ENCODE measurements at regions not wholly inside any gene's neighbourhood (a gene's known extent, or its start where the extent isn't known, plus 50 kb on each side); places are given as distances from the start of the nearest gene placed in this dataset.
A peak's percentile ranks its signal among the peaks of the same experiment; 100 is the strongest.

DNA sequence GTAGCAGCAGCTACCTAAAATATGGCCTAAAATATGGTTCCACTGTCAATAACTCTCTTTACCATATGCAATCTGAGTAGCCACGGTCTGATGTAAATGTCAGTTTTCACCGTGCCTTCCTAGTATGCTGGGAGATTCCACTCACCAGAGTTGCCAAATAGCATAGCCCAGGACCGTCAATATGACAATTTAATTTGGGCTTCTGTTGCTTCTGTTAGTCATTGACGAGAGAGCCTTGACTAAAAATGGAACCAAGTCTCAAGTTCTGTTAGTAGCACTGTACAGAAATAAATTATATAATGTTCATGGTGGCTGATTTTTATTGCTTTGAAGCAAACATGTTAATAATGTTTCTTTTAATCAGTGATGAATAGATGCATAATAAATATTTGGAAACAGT lies 348.4 kb downstream of the BCAT1 start:
- no peaks in the 10 kb centered on the region for H3K27me3 Mint-ChIP-seq
- peaks cover 44 to 47% of the 10 kb centered on the region in 2 donors for H3K4me1 ChIP-seq (ENCODE audit: control insufficient read depth in 2 of 2, insufficient read depth in 2 of 2, low read length in 2 of 2)
- H3K4me2 ChIP-seq (replicated peaks; ENCODE audit: low read depth, low read length, poor library complexity, severe bottlenecking): peak overlapping the region; percentile 57
- H3K79me2 ChIP-seq (ENCODE audit: control insufficient read depth, insufficient read depth, low read length): no peaks in the 10 kb centered on the region
- intact Hi-C loops (cut with micrococcal nuclease): loop anchor here (10.0 kb wide), 1 partner anchor 104 kb away; no protein-coding TSS in a partner anchor
- DNase-seq: no peak
- WGBS (ENCODE audit: insufficient coverage): 6% methylated on average over 2 of the region's 4 CpGs
- peak overlapping the region; percentile 55 for H3K4me3 Mint-ChIP-seq
- H3K9me3 ChIP-seq (ENCODE audit: control extremely low read depth in 1 of 3, control insufficient read depth in 2 of 3, insufficient read depth in 1 of 3, low read length in 2 of 3): peaks cover 0 to 5% (median 0%) of the 10 kb centered on the region in 3 donors
- POLR2A ChIA-PET: no interaction called here
- peak overlapping the region in 1 of 2 donors; percentile 7 for H3K27ac ChIP-seq (ENCODE audit: low read length in 2 of 2)
- H3K9ac ChIP-seq (ENCODE audit: low read length): peak overlapping the region; percentile 0
- H3K27ac Mint-ChIP-seq: no peak overlapping the region
- CTCF ChIA-PET: no interaction called here
- H2AFZ ChIP-seq (ENCODE audit: insufficient read depth, low read depth, low read length, poor library complexity, severe bottlenecking): no peak overlapping the region
- TF ChIP-seq, protein P1, sequence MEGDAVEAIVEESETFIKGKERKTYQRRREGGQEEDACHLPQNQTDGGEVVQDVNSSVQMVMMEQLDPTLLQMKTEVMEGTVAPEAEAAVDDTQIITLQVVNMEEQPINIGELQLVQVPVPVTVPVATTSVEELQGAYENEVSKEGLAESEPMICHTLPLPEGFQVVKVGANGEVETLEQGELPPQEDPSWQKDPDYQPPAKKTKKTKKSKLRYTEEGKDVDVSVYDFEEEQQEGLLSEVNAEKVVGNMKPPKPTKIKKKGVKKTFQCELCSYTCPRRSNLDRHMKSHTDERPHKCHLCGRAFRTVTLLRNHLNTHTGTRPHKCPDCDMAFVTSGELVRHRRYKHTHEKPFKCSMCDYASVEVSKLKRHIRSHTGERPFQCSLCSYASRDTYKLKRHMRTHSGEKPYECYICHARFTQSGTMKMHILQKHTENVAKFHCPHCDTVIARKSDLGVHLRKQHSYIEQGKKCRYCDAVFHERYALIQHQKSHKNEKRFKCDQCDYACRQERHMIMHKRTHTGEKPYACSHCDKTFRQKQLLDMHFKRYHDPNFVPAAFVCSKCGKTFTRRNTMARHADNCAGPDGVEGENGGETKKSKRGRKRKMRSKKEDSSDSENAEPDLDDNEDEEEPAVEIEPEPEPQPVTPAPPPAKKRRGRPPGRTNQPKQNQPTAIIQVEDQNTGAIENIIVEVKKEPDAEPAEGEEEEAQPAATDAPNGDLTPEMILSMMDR (IDR thresholded peaks at IDR 0.05): no peak
- TF ChIP-seq EZH2 (IDR thresholded peaks at IDR 0.05; ENCODE audit: borderline replicate concordance, insufficient read depth, low read depth, low read length, poor library complexity, severe bottlenecking): no peak
- H4K20me1 ChIP-seq (ENCODE audit: control insufficient read depth, insufficient read depth, low read length, poor library complexity, severe bottlenecking): no peaks in the 10 kb centered on the region
- H3K36me3 ChIP-seq (replicated peaks in 1 of 2; ENCODE audit: control extremely low read depth in 1 of 2, control insufficient read depth in 1 of 2, extremely low read depth in 1 of 2, insufficient read depth in 2 of 2, low read length in 1 of 2): no peaks in the 10 kb centered on the region
- peaks cover 42% of the 10 kb centered on the region for H3K4me1 Mint-ChIP-seq
- H3K9me3 Mint-ChIP-seq (ENCODE audit: insufficient read depth): peaks cover 2% of the 10 kb centered on the region
- H3K27me3 ChIP-seq (replicated peaks in 1 of 4; ENCODE audit: control extremely low read depth in 1 of 4, control insufficient read depth in 3 of 4, insufficient read depth in 4 of 4, low read length in 3 of 4): no peaks in the 10 kb centered on the region
- no peak overlapping the region for H3K4me3 ChIP-seq (ENCODE audit: control extremely low read depth in 1 of 5, extremely low read depth in 1 of 5, insufficient read depth in 1 of 5, low read depth in 2 of 5, low read length in 4 of 5)
- no peak for ATAC-seq (ENCODE audit: low read depth)

DNA sequence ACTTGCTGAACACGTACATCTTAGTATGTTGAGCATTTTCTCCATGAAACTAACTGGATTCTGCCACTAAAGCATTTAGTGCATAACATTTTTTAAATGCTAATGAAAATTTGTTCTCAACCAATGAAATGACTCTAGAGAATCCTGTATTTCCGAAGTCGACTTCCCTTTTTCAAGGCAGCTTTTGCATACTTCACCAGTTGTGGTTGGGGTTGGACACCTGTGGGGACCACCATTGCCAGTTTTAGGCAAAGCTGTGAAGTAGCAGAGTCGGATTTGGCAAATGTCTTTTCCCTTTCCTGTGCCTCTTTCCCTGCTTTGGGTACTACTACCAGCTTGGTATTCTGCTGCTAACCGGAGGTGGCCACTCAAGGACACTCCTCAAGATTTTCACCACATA lies 349.2 kb downstream of the BCAT1 start:
- H3K9me3 ChIP-seq (ENCODE audit: control extremely low read depth in 1 of 3, control insufficient read depth in 2 of 3, insufficient read depth in 1 of 3, low read length in 2 of 3): peaks cover 0 to 5% (median 0%) of the 10 kb centered on the region in 3 donors
- CTCF ChIA-PET: interaction anchor here (1.2 kb wide), 1 partner anchor 37 kb away, joined by 3 read pairs; no protein-coding TSS in a partner anchor
- no peak for TF ChIP-seq EZH2 (IDR thresholded peaks at IDR 0.05; ENCODE audit: borderline replicate concordance, insufficient read depth, low read depth, low read length, poor library complexity, severe bottlenecking)
- TF ChIP-seq, protein P1 (IDR thresholded peaks at IDR 0.05): no peak
- H3K27ac ChIP-seq (ENCODE audit: low read length in 2 of 2): peak overlapping the region in 1 of 2 donors; percentile 30
- peak overlapping the region; percentile 57 for H3K4me2 ChIP-seq (replicated peaks; ENCODE audit: low read depth, low read length, poor library complexity, severe bottlenecking)
- intact Hi-C loops (cut with micrococcal nuclease): loop anchor here (5.0 to 10.0 kb wide), 6 partner anchors 37 to 238 kb away; no protein-coding TSS in a partner anchor
- DNase-seq: peak; percentile 56
- ATAC-seq (ENCODE audit: low read depth): peak; percentile 49
- no peaks in the 10 kb centered on the region for H4K20me1 ChIP-seq (ENCODE audit: control insufficient read depth, insufficient read depth, low read length, poor library complexity, severe bottlenecking)
- no peak overlapping the region for H2AFZ ChIP-seq (ENCODE audit: insufficient read depth, low read depth, low read length, poor library complexity, severe bottlenecking)
- H3K27ac Mint-ChIP-seq: no peak overlapping the region
- no peaks in the 10 kb centered on the region for H3K27me3 Mint-ChIP-seq
- POLR2A ChIA-PET: no interaction called here
- no peaks in the 10 kb centered on the region for H3K36me3 ChIP-seq (replicated peaks in 1 of 2; ENCODE audit: control extremely low read depth in 1 of 2, control insufficient read depth in 1 of 2, extremely low read depth in 1 of 2, insufficient read depth in 2 of 2, low read length in 1 of 2)
- no peak overlapping the region for H3K4me3 ChIP-seq (ENCODE audit: control extremely low read depth in 1 of 5, extremely low read depth in 1 of 5, insufficient read depth in 1 of 5, low read depth in 2 of 5, low read length in 4 of 5)
- peak overlapping the region; percentile 0 for H3K9ac ChIP-seq (ENCODE audit: low read length)
- H3K79me2 ChIP-seq (ENCODE audit: control insufficient read depth, insufficient read depth, low read length): no peaks in the 10 kb centered on the region
- no CpG with 5 or more reads among the region's 5 CpGs for WGBS (ENCODE audit: insufficient coverage)
- no peaks in the 10 kb centered on the region for H3K27me3 ChIP-seq (replicated peaks in 1 of 4; ENCODE audit: control extremely low read depth in 1 of 4, control insufficient read depth in 3 of 4, insufficient read depth in 4 of 4, low read length in 3 of 4)
- peaks cover 2% of the 10 kb centered on the region for H3K9me3 Mint-ChIP-seq (ENCODE audit: insufficient read depth)
- H3K4me1 Mint-ChIP-seq: peaks cover 37% of the 10 kb centered on the region
- peak overlapping the region; percentile 18 for H3K4me3 Mint-ChIP-seq
- peaks cover 35 to 38% of the 10 kb centered on the region in 2 donors for H3K4me1 ChIP-seq (ENCODE audit: control insufficient read depth in 2 of 2, insufficient read depth in 2 of 2, low read length in 2 of 2)
